ENCODE measurements at regions not wholly inside any gene's neighbourhood (a gene's known extent, or its start where the extent isn't known, plus 50 kb on each side); places are given as distances from the start of the nearest gene placed in this dataset.

DNA sequence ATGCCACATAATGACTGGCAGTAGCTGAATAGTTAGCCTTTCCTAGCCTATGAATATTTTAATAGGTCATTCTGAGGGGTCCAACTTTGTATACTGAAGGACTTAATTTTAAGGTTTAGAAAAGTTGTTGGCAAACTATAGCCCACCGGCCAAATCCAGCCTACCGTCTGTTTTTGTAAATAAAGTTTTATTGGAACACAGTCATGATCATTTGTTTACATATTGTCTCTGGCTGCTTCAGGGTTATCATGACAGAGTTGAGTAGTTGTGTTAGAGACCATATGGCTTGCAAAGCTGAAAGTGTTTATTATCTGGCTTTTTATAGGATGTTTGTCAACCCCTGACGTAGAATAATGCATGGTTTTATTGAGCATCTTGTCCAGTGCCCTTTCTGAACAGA lies 73.4 kb downstream of the NTMT2 start:
- Mint-ChIP-seq H3K4me1 (no peaks in the 10 kb centered on the region), H3K36me3 (ENCODE audit: low read depth) (no peaks in the 10 kb centered on the region), H3K9me3 (no peaks in the 10 kb centered on the region), H3K27me3 (peaks cover 40% of the 10 kb centered on the region), H3K4me3 (no peak overlapping the region), H3K27ac (no peak overlapping the region)
- ATAC-seq (replicated peaks): no peak

DNA sequence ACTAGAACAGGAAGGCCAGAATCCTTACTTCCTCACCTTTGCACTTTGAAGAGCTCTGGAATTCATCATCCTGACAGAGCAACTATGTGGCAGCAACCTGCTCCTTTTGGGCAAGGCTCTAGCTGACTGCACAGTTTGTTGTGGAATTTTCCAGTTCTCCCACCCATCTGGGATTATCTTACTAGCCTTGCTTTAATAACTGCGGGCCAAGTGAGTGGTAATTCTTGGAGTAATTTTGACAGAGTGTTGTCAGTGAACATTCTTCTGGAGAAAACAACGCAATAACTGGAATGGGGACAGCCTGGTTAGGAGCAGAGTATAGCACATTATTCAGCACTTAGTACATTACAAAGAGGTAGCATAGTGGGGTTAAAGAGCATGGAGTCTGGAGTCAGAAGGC lies 75.3 kb downstream of the NTMT2 start:
- peaks cover 29% of the 10 kb centered on the region for H3K27me3 Mint-ChIP-seq
- no peak for ATAC-seq (replicated peaks)
- no peaks in the 10 kb centered on the region for H3K4me1 Mint-ChIP-seq
- H3K36me3 Mint-ChIP-seq (ENCODE audit: low read depth): no peaks in the 10 kb centered on the region
- no peak overlapping the region for H3K4me3 Mint-ChIP-seq
- no peaks in the 10 kb centered on the region for H3K9me3 Mint-ChIP-seq
- H3K27ac Mint-ChIP-seq: no peak overlapping the region

DNA sequence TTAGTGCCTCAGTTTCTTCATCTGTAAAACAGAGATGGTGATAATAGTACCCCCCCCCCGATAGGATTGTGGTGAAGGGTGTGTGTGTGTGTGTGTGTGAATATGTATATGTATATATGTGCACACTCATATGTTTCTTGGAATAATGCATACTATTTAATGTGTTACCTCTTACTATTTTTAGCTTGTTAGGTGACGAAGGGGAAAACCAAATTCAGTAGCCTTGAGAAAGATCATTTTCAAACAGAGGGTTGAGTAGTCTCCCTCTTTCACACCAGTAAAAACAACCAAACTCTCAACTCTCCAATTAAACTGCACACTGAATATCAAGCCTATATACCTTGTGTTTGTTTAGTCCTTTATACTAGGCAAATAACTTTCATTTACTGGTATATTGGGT lies 75.7 kb downstream of the NTMT2 start:
- Mint-ChIP-seq H3K27me3 (peaks cover 29% of the 10 kb centered on the region), H3K4me3 (no peak overlapping the region), H3K9me3 (no peaks in the 10 kb centered on the region), H3K27ac (no peak overlapping the region), H3K4me1 (no peaks in the 10 kb centered on the region), H3K36me3 (ENCODE audit: low read depth) (no peaks in the 10 kb centered on the region)
- no peak for ATAC-seq (replicated peaks)

DNA sequence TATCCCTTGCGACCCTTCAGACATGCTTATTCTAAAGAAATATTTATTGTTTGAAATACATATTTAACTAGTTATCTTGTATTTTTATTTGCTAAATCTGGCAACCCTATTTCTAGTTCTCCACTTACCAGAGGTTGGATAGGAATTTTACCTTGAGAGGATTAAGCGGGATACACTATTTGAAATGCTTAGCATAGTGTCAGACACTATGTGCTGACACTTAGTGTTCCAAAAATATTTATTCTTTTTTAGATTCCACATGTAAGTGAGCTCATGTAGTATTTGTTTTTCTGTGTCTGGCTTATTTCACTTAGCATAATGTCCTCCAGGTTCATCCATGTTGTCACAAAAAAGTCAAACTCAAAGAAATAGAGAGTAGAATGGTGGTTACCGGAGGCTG lies 78.7 kb downstream of the NTMT2 start:
- Mint-ChIP-seq H3K9me3 (no peaks in the 10 kb centered on the region), H3K36me3 (ENCODE audit: low read depth) (no peaks in the 10 kb centered on the region), H3K27me3 (peaks cover 23% of the 10 kb centered on the region), H3K27ac (no peak overlapping the region), H3K4me1 (no peaks in the 10 kb centered on the region), H3K4me3 (no peak overlapping the region)
- ATAC-seq (replicated peaks): no peak

DNA sequence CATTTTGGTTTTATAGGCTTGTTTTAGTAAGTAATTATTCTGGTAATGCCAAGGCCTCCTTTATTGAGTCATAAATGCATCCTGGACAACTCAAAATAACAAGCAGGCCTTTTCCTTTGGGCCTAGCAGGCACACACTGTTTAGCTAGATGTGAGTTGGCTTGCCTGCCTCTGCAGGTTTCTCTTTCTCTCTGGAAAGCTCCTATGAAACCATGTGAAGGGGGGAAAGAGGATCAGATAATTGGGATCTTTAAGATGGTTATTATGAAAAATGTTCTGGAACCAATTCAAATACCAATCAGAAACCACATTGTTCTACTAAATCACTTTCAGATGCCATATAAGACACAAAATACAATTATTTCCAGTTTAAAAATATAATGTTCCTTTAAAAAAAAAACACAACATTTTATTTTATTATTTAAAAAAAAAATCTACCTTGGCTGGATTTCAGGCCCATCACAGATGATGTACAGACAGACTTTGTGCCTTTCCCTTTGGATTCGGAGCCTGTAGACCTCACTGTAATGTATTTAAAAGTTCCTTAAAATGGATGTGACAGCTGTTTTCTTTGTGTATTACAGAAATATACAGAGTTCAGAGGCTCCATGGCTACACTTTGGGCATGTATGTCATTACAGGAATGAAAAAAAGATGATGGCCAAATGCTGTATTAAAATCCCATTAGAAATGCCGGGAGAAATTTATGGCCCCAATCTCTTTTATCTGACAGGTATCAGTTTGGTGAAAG lies 80.2 kb downstream of the NTMT2 start:
- Mint-ChIP-seq H3K27me3 (peaks cover 14% of the 10 kb centered on the region), H3K4me1 (no peaks in the 10 kb centered on the region), H3K36me3 (ENCODE audit: low read depth) (no peaks in the 10 kb centered on the region), H3K4me3 (no peak overlapping the region), H3K27ac (no peak overlapping the region), H3K9me3 (no peaks in the 10 kb centered on the region)
- no peak for ATAC-seq (replicated peaks)

DNA sequence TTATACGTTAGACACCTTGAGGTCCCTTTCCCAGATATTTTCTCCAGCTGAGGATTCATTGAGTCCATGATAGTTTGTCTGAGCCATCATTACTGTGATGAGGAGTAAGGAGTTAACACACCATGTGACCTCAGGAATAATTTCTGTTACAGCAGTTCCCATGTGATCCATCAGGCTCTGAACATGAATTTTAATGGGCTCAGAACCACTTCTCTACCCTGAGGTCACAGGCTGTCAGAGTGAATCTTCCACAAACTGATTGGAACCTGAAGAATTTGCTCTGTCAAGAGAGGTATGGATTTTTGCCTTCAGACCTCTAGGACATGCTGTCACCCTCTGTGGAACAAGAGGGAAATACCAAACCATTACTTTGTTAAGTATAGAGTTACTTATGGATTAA lies 81.0 kb downstream of the NTMT2 start:
- Mint-ChIP-seq H3K4me3 (no peak overlapping the region), H3K27me3 (peaks cover 14% of the 10 kb centered on the region), H3K4me1 (no peaks in the 10 kb centered on the region), H3K36me3 (ENCODE audit: low read depth) (no peaks in the 10 kb centered on the region), H3K9me3 (no peaks in the 10 kb centered on the region), H3K27ac (no peak overlapping the region)
- ATAC-seq (replicated peaks): no peak

DNA sequence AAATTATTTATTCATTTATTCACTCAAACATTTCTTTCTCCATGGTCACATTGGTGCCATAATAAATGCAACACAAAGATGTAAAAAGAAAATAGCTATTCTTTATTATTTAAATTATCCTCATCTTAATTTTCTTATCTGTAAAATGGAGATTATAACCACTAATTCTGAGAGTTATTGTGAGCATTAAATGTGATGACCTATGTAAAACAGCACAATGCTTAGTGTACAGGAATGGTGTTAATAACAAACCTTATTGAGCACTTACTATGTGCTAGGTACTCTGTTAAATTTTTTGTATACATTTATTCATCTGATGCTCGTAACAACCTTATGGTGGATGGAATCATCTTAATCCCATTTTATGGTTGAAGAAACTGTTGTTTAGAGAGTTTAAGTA lies 84.6 kb downstream of the NTMT2 start:
- H3K36me3 Mint-ChIP-seq (ENCODE audit: low read depth): no peaks in the 10 kb centered on the region
- H3K9me3 Mint-ChIP-seq: no peaks in the 10 kb centered on the region
- no peak for ATAC-seq (replicated peaks)
- H3K27ac Mint-ChIP-seq: no peak overlapping the region
- H3K4me1 Mint-ChIP-seq: no peaks in the 10 kb centered on the region
- peaks cover 9% of the 10 kb centered on the region for H3K27me3 Mint-ChIP-seq
- H3K4me3 Mint-ChIP-seq: no peak overlapping the region

DNA sequence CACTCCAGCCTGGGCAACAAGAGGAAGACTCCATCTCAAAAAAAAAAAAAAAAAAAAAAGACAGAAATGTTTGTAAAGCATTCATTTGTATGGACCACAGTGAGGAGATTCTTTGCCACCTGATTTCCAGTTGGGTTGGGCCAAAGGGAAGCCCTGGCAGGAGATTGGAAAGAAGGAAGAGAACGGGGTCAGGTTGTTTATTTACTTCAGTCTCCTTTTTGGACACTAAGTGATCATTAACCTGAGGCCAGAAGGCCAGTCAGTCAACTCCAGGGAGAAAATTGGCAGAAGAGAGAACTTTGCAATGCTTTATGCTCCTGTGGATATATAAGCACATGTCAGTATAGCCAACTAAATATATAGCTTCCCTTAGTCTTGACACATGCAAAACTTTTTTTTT lies 85.9 kb downstream of the NTMT2 start:
- no peak overlapping the region for H3K27ac Mint-ChIP-seq
- no peak overlapping the region for H3K4me3 Mint-ChIP-seq
- H3K36me3 Mint-ChIP-seq (ENCODE audit: low read depth): no peaks in the 10 kb centered on the region
- H3K9me3 Mint-ChIP-seq: no peaks in the 10 kb centered on the region
- H3K4me1 Mint-ChIP-seq: no peaks in the 10 kb centered on the region
- no peak for ATAC-seq (replicated peaks)
- peaks cover 7% of the 10 kb centered on the region for H3K27me3 Mint-ChIP-seq

DNA sequence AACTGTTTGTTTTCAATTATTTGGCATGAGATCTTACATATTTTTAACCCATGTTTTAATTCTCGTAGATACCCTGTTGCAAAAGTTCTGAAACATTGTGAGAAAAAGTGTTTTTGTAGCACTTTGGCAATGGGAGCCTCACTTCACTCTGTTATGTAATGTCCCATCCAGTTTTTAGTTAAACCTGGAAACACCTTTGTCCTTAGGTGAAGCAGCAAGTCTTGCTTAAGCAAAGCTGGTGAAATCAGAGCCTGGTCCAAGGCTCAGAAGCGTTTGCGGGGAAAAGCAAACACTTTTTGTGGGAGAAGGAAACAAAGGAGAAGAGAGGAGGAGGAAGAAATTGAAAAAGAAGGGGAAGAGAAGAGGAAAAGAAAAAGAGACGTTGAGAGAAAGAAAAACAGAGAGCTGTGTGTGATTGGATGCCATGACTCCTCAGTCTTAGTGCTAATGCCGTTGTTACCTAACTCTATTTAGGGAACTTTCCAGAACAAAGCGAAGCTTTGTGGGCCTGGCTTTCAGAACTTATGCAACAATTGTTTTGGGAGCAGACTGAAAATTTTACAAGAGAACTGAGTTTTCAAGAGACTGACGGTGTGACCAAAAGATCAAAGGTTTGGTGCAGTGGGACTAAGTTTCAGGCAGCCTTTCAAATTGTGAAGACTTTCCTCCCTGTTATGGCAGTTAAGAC lies 93.1 kb downstream of the NTMT2 start:
- Mint-ChIP-seq H3K4me1 (no peaks in the 10 kb centered on the region), H3K4me3 (no peak overlapping the region), H3K36me3 (ENCODE audit: low read depth) (no peaks in the 10 kb centered on the region), H3K27me3 (peaks cover 7% of the 10 kb centered on the region), H3K27ac (no peak overlapping the region), H3K9me3 (no peaks in the 10 kb centered on the region)
- no peak for ATAC-seq (replicated peaks)

DNA sequence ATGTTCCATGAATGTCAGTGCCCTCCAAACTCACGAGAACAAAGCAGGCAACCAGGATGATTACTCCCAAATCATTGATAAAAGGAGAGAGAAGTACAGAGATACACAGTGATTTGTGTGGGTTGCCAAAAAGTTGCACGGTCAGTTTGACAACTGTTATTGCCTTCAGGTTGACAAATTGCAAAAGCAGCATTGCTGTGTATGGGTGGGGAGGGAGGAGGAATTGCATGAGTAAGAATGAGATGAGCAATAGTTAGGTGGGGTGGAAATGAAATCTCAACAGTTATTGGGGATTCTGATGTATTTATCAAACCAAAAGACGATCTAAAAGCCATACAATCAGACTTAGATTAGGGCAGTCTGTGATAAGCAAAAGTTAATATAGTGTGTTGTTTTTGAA lies 93.7 kb downstream of the NTMT2 start:
- ATAC-seq (replicated peaks): no peak

DNA sequence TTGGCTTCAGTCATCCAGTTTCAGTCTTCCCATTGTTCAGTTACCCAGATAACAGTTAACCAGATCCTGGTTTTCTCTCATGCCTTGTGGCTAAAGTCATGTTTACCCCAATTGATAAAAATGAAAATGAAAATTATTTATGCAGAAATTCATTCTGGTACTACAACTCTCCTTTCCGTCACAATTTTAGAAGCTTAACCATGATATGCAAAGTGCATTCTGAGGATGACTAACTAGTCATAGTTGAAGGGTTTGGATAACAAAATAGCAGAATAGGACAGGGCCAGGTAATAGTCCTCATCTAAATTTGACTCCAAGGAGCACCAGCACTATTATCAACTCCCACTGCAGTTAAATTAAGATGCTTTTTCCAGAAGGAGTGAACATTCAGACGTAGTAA lies 94.7 kb downstream of the NTMT2 start:
- Mint-ChIP-seq H3K36me3 (ENCODE audit: low read depth) (no peaks in the 10 kb centered on the region), H3K27me3 (peaks cover 3% of the 10 kb centered on the region), H3K27ac (no peak overlapping the region), H3K4me3 (no peak overlapping the region), H3K4me1 (no peaks in the 10 kb centered on the region), H3K9me3 (no peaks in the 10 kb centered on the region)
- ATAC-seq (replicated peaks): no peak

More for the DNA sequence above, 93.7 kb downstream of the NTMT2 start:
- Mint-ChIP-seq H3K4me3 (no peak overlapping the region), H3K4me1 (no peaks in the 10 kb centered on the region), H3K9me3 (no peaks in the 10 kb centered on the region), H3K27ac (no peak overlapping the region), H3K36me3 (ENCODE audit: low read depth) (no peaks in the 10 kb centered on the region), H3K27me3 (peaks cover 4% of the 10 kb centered on the region)

DNA sequence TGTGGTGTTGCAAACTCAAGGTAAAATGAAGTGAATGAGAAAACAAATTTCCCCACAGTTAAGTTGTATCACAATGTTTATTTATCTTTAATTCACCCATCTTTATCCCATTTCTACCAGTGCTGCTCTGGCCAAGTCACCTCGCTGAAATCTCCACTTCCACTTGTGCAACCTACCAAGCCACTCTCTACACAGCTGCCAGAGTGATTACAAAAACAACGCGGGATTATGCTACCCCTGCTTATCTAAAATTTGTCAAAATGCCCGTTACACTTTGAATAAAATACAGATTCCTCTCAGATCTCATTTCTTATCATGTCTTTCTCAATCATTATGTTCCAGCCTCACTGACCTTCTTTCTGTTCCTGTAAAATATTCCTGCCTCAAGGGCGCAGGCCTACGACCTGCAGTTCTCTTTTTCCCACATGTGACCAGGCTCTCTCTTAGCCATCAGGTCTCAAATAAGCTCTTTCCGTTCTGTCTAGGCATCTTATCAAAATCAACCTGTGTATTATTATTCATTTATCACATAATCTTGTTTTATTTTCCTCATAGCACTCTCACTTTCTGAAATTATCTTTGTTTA lies 95.6 kb downstream of the NTMT2 start:
- H3K4me3 Mint-ChIP-seq: no peak overlapping the region
- no peak for ATAC-seq (replicated peaks)
- no peaks in the 10 kb centered on the region for H3K9me3 Mint-ChIP-seq
- no peak overlapping the region for H3K27ac Mint-ChIP-seq
- peaks cover 3% of the 10 kb centered on the region for H3K27me3 Mint-ChIP-seq
- no peaks in the 10 kb centered on the region for H3K36me3 Mint-ChIP-seq (ENCODE audit: low read depth)
- no peaks in the 10 kb centered on the region for H3K4me1 Mint-ChIP-seq

DNA sequence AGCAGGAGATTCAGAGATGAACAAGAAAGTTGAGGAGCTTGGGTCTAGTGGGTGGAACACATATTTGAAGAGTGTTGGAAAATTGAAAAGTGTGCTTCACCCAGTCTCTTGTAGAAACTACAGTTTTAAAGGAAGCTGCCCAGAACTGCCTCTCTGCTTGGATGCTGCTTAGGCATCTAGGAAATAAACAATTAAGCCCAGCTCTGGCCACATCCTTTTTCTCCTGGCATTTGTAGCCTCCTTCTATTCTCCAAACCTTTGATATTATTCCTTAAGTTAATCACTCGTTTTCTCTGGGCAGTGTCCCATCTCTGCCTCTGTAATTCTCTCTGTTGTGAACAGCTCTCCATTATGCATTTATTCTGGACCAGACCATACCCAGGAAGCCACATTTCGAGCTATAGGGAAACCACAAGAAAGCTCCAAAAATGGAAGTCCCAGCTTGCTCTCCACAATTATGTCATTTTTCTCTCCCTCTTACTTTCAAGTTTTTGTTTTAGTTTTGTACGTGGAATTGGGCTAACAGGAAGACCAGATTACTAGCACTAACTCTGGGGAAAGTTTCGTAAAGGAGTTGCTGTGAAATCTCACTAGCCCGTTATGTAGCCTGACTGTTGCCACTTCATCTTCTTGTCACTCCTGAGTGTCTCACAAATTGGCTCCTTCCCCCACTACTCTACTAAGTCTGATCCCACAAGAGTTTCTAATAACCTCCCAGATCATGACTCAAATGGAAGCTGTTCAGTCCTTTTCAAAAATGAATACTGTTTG lies 102.2 kb downstream of the NTMT2 start:
- no peaks in the 10 kb centered on the region for H3K36me3 Mint-ChIP-seq (ENCODE audit: low read depth)
- H3K27me3 Mint-ChIP-seq: no peaks in the 10 kb centered on the region
- no peak overlapping the region for H3K27ac Mint-ChIP-seq
- no peaks in the 10 kb centered on the region for H3K4me1 Mint-ChIP-seq
- no peak overlapping the region for H3K4me3 Mint-ChIP-seq
- H3K9me3 Mint-ChIP-seq: peaks cover 4% of the 10 kb centered on the region
- peak; percentile 81 for ATAC-seq (replicated peaks)

DNA sequence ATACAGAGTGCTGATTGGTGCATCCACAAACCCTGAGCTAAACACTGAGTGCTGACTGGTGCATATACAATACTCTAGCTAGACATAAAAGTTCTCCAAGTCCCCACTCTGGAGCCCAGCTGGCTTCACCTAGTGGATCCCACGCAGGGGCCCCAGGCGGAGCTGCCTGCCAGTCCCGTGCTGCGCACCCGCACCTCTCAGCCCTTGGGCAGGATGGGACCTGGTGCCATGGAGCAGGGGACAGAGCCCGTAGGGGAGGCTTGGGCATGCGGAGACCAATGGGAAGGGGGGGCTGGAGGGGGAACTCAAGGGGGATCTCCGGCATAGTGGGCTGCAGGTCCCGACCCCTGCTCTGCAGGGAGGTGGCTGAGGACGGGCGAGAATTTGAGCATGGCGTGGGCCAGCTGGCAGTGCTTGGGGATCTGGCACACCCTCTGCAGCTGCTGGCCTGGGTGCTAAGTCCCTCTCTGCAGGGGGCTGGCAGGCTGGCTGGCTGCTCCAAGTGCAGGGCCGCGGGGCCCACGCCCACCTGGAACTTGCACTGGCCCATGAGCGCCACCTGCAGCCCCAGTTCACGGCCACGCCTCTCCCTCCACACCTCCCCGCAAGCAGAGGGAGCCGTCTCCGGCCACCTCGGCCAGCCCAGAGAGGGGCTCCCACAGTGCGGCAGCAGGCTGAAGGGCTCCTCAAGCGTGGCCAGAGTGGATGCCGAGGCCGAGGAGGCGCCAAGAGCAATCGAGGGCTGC lies 104.9 kb downstream of the NTMT2 start:
- ATAC-seq (replicated peaks): no peak
- Mint-ChIP-seq H3K4me1 (no peaks in the 10 kb centered on the region), H3K4me3 (no peak overlapping the region), H3K36me3 (ENCODE audit: low read depth) (no peaks in the 10 kb centered on the region), H3K9me3 (peaks cover 4% of the 10 kb centered on the region), H3K27me3 (no peaks in the 10 kb centered on the region), H3K27ac (no peak overlapping the region)
